ENCODE measurements at regions not wholly inside any gene's neighbourhood (a gene's known extent, or its start where the extent isn't known, plus 50 kb on each side); places are given as distances from the start of the nearest gene placed in this dataset.

DNA sequence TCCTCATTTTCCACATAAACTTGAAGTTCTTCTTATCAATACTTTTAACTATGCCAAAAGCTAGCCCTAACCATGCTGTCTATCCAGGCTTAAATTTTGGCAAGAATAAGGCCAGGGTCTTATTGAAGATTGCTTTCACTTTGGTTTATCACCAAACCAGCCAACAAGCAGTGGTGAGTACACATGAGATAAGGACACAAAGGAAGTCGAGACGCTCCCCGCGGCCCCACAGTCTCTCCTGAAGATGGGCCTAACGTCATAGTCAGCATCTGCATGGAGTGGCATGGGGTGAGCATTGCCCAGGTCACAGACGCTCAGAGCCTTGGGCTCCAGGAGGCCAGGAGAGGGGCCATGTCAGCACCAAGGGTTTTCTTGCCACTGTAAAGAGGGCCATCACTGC, 80.3 kb downstream of the ATPSCKMT start:
- Histone ChIP-seq H3K4me2 (no peak overlapping the region), H3K4me3 (no peak overlapping the region), H3K4me1 (no peaks in the 10 kb centered on the region), H3K9me3 (no peaks in the 10 kb centered on the region), H3K27ac (no peak overlapping the region)
- ChIA-PET CTCF (interaction anchor here (0.7 kb wide), 1 partner anchor 603 kb away, joined by 3 read pairs; no protein-coding TSS in a partner anchor), POLR2A (no interaction called here)
- 51% methylated on average over 6 of the region's 6 CpGs for WGBS (ENCODE audit: missing lambda C conversion rate)
- FAIRE-seq = no peak
- no peak for ATAC-seq
- no peak for DNase-seq (ENCODE audit: low read depth in 1 of 2, low spot score in 1 of 2)
- TF ChIP-seq CHD4 (IDR thresholded peaks at IDR 0.05; ENCODE audit: borderline replicate concordance) (no peak), HOXB5 (CRISPR knock-in tag; IDR thresholded peaks at IDR 0.05) (no peak), MAFK (IDR thresholded peaks at IDR 0.05; ENCODE audit: partially characterized antibody) (no peak), CHD2 (IDR thresholded peaks at IDR 0.05; ENCODE audit: low read length, partially characterized antibody) (no peak), NPAS2 (CRISPR knock-in tag; IDR thresholded peaks at IDR 0.05; ENCODE audit: borderline replicate concordance) (no peak)
- TF ChIP-seq, protein P1, sequence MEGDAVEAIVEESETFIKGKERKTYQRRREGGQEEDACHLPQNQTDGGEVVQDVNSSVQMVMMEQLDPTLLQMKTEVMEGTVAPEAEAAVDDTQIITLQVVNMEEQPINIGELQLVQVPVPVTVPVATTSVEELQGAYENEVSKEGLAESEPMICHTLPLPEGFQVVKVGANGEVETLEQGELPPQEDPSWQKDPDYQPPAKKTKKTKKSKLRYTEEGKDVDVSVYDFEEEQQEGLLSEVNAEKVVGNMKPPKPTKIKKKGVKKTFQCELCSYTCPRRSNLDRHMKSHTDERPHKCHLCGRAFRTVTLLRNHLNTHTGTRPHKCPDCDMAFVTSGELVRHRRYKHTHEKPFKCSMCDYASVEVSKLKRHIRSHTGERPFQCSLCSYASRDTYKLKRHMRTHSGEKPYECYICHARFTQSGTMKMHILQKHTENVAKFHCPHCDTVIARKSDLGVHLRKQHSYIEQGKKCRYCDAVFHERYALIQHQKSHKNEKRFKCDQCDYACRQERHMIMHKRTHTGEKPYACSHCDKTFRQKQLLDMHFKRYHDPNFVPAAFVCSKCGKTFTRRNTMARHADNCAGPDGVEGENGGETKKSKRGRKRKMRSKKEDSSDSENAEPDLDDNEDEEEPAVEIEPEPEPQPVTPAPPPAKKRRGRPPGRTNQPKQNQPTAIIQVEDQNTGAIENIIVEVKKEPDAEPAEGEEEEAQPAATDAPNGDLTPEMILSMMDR (IDR thresholded peaks at IDR 0.05) = no peak

DNA sequence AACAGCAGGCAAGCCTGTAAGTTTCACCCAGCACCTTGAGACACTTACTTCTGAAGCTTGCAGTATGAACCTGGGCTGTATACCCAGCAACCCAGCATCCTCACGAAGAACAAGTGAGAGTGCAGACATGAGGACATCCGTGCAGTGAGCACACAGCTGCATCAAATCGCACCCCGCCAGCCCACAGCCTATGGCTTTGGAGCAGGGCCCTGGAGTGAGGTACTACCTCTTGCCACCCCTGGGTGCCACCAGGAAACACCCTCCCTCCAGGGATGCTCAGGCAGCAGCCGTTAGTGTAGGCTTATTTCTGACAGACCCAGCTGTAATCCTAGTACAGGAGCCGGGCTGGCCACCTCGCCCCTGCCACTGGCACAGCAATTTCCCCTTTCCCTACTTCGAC, 81.4 kb downstream of the ATPSCKMT start:
- Histone ChIP-seq H3K4me1 (no peaks in the 10 kb centered on the region), H3K4me3 (no peak overlapping the region), H3K4me2 (no peak overlapping the region), H3K9me3 (no peaks in the 10 kb centered on the region), H3K27ac (no peak overlapping the region)
- ATAC-seq = peak in 1 of 2 experiments; percentile 34; a peak in 1 of 6 replicates
- FAIRE-seq = no peak
- DNase-seq (ENCODE audit: low read depth in 1 of 2, low spot score in 1 of 2) = no peak
- POLR2A ChIA-PET = interaction anchor here (0.6 kb wide), 1 partner anchor 23 kb away, joined by 3 read pairs; no protein-coding TSS in a partner anchor
- TF ChIP-seq FOSB (CRISPR knock-in tag; IDR thresholded peaks at IDR 0.05) (no peak), SREBF2 (IDR thresholded peaks at IDR 0.05) (no peak), ZSCAN20 (CRISPR knock-in tag; IDR thresholded peaks at IDR 0.05) (no peak), MAFK (IDR thresholded peaks at IDR 0.05; ENCODE audit: partially characterized antibody) (no peak)
- TF ChIP-seq, protein P2, sequence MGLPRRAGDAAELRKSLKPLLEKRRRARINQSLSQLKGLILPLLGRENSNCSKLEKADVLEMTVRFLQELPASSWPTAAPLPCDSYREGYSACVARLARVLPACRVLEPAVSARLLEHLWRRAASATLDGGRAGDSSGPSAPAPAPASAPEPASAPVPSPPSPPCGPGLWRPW (IDR thresholded peaks at IDR 0.05) = no peak
- TF ChIP-seq, protein P3, sequence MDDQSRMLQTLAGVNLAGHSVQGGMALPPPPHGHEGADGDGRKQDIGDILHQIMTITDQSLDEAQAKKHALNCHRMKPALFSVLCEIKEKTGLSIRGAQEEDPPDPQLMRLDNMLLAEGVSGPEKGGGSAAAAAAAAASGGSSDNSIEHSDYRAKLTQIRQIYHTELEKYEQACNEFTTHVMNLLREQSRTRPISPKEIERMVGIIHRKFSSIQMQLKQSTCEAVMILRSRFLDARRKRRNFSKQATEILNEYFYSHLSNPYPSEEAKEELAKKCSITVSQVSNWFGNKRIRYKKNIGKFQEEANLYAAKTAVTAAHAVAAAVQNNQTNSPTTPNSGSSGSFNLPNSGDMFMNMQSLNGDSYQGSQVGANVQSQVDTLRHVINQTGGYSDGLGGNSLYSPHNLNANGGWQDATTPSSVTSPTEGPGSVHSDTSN (IDR thresholded peaks at IDR 0.05) = no peak
- TF ChIP-seq, protein P4, sequence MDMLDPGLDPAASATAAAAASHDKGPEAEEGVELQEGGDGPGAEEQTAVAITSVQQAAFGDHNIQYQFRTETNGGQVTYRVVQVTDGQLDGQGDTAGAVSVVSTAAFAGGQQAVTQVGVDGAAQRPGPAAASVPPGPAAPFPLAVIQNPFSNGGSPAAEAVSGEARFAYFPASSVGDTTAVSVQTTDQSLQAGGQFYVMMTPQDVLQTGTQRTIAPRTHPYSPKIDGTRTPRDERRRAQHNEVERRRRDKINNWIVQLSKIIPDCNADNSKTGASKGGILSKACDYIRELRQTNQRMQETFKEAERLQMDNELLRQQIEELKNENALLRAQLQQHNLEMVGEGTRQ (IDR thresholded peaks at IDR 0.05) = no peak
- WGBS (ENCODE audit: missing lambda C conversion rate) = 50% methylated on average over 7 of the region's 8 CpGs
- CTCF ChIA-PET = no interaction called here

DNA sequence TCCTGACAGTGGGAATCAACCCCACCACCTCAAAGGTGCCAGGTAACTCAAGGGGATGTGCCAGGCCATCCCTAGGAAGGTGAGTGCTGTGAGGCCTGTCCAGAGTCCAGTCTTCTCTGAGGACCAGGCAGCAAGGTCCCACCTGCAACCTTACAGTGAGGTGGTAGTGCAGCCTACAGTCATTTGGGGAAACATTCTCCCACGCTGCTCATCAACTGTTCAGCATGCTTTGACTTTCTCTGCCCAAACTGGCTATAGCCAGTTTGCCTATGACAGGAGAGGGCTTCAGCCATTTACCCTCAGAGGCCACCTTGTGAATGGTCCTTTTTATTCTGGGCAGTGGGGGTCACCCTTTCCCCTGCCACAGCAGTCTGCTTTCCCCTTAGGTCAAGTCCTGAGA, 81.9 kb downstream of the ATPSCKMT start:
- Histone ChIP-seq H3K4me3 (no peak overlapping the region), H3K4me1 (no peaks in the 10 kb centered on the region), H3K9me3 (no peaks in the 10 kb centered on the region), H3K27ac (no peak overlapping the region), H3K4me2 (no peak overlapping the region)
- FAIRE-seq (no peak), ATAC-seq (no peak), DNase-seq (ENCODE audit: low read depth in 1 of 2, low spot score in 1 of 2) (no peak)
- POLR2A ChIA-PET = interaction anchor here (0.6 kb wide), 1 partner anchor 23 kb away, joined by 3 read pairs; no protein-coding TSS in a partner anchor
- TF ChIP-seq HOXB5 (CRISPR knock-in tag; IDR thresholded peaks at IDR 0.05) = no peak
- TF ChIP-seq FOSL2 (IDR thresholded peaks at IDR 0.05) = no peak
- TF ChIP-seq FOSL2 (CRISPR knock-in tag; IDR thresholded peaks at IDR 0.05) = no peak
- 38% methylated on average over 1 of the region's 1 CpG for whole genome bisulfite sequencing (ENCODE audit: missing lambda C conversion rate)
- CTCF ChIA-PET = no interaction called here

DNA sequence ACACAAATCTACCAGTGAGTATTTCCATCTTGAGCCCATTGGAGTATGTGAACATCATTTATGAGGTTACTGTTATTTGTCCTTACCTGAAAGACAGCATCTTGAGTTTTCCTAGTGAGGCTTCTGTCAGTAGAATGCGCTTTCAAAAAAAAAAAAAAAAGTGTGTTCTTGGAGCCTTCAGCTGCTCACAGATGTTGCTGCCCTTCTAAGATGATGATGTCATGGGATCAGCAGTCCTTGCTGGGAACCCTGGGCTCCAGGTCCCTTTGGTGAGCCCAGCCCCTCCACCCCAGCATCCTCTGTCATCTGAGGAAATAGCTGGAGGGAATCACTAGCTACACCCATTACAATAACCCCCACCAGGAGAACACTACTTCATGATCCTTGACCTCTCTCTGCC, 83.3 kb downstream of the ATPSCKMT start:
- CTCF ChIA-PET = no interaction called here
- WGBS (ENCODE audit: missing lambda C conversion rate) = 75% methylated on average over 1 of the region's 1 CpG

More for the DNA sequence above, 83.3 kb downstream of the ATPSCKMT start:
- FAIRE-seq (no peak), ATAC-seq (no peak), DNase-seq (ENCODE audit: low read depth in 1 of 2, low spot score in 1 of 2) (no peak)
- TF ChIP-seq MAFK (IDR thresholded peaks at IDR 0.05; ENCODE audit: partially characterized antibody) (no peak), MAZ (IDR thresholded peaks at IDR 0.05; ENCODE audit: borderline replicate concordance, low read depth, low read length) (no peak), CBX2 (IDR thresholded peaks at IDR 0.05; ENCODE audit: borderline replicate concordance, low read depth) (no peak), ZSCAN20 (CRISPR knock-in tag; IDR thresholded peaks at IDR 0.05) (no peak), NFE2L2 (conservative IDR thresholded peaks at IDR 0.05; ENCODE audit: low read length) (no peak)
- TF ChIP-seq, protein P1 (IDR thresholded peaks at IDR 0.05) = no peak
- Histone ChIP-seq H3K27ac (no peak overlapping the region), H3K9me3 (no peaks in the 10 kb centered on the region), H3K4me3 (no peak overlapping the region), H3K4me2 (no peak overlapping the region), H3K4me1 (no peaks in the 10 kb centered on the region)
- POLR2A ChIA-PET = no interaction called here
